H9 (cell line): ENCODE measurements at regions not wholly inside any gene's neighbourhood (a gene's known extent, or its start where the extent isn't known, plus 50 kb on each side); places are given as distances from the start of the nearest gene placed in this dataset.

Source experiments
- DNase-seq: peaks from one replicate; pipeline ENCODE4 v3.0.0-alpha.2; 2017
- H2AFZ ChIP-seq: one replicate; pipeline ENCODE4 v1.6.1; 2013; ENCODE audit warnings: mild to moderate bottlenecking, low read length, control low read depth, moderate library complexity
- H2AK5ac ChIP-seq: 2 replicates; pipeline ENCODE4 v1.6.1; 2013; ENCODE audit warnings: low read length, control low read depth, mixed read lengths; ENCODE audit not compliant: insufficient read length
- H2BK120ac ChIP-seq: one replicate; pipeline ENCODE4 v1.6.1; 2013; ENCODE audit warnings: low read depth, mild to moderate bottlenecking, low read length, control low read depth, inconsistent platforms; ENCODE audit not compliant: poor library complexity, severe bottlenecking
- H2BK12ac ChIP-seq: 2 replicates; pipeline ENCODE4 v1.6.1; 2013; ENCODE audit warnings: low read length, control low read depth, mixed read lengths, low read depth; ENCODE audit not compliant: insufficient read length
- H2BK15ac ChIP-seq: 2 replicates; pipeline ENCODE4 v1.6.1; 2013; ENCODE audit warnings: low read depth, low read length, control low read depth
- H2BK20ac ChIP-seq: one replicate; pipeline ENCODE4 v1.6.1; 2013; ENCODE audit warnings: low read depth, mild to moderate bottlenecking, low read length, control low read depth, inconsistent platforms; ENCODE audit not compliant: poor library complexity, severe bottlenecking
- H2BK5ac ChIP-seq: 2 replicates; pipeline ENCODE4 v1.6.1; 2013; ENCODE audit warnings: low read length, control low read depth, mixed read lengths; ENCODE audit not compliant: insufficient read length
- H3K14ac ChIP-seq: 2 replicates; pipeline ENCODE4 v1.6.1; 2013; ENCODE audit warnings: low read length, control low read depth; ENCODE audit not compliant: insufficient read depth
- H3K18ac ChIP-seq: 2 replicates; pipeline ENCODE4 v1.6.1; 2013; ENCODE audit warnings: low read depth, mild to moderate bottlenecking, mixed read lengths, low read length, control low read depth; ENCODE audit not compliant: insufficient read length
- H3K23ac ChIP-seq: 2 replicates; pipeline ENCODE4 v1.6.1; 2013; ENCODE audit warnings: low read length, control low read depth, mixed read lengths, low read depth; ENCODE audit not compliant: insufficient read length
- H3K23me2 ChIP-seq: 2 replicates; pipeline ENCODE4 v1.6.1; 2013; ENCODE audit warnings: low read depth, mild to moderate bottlenecking, mixed read lengths, low read length, control low read depth; ENCODE audit not compliant: insufficient read length, poor library complexity, severe bottlenecking
- H3K27ac ChIP-seq: 2 replicates; pipeline ENCODE4 v1.5.1; 2013; ENCODE audit warnings: low read length, control low read depth, mixed read lengths, low read depth; ENCODE audit not compliant: insufficient read length
- H3K27me3 ChIP-seq: 2 replicates; pipeline ENCODE4 v1.6.1; 2013; ENCODE audit warnings: low read length, control low read depth, inconsistent platforms; ENCODE audit not compliant: insufficient read depth
- H3K4ac ChIP-seq: 2 replicates; pipeline ENCODE4 v1.6.1; 2013; ENCODE audit warnings: low read depth, mild to moderate bottlenecking, control low read depth, inconsistent platforms, low read length, moderate library complexity
- H3K4me1 ChIP-seq: 2 replicates; pipeline ENCODE4 v1.6.1; 2013; ENCODE audit warnings: low read length, control low read depth, inconsistent platforms; ENCODE audit not compliant: insufficient read depth
- H3K4me2 ChIP-seq: 2 replicates; pipeline ENCODE4 v1.6.1; 2013; ENCODE audit warnings: low read length, control low read depth, mixed read lengths; ENCODE audit not compliant: insufficient read length, insufficient read depth
- H3K56ac ChIP-seq: 2 replicates; pipeline ENCODE4 v1.6.1; 2013; ENCODE audit warnings: low read depth, mild to moderate bottlenecking, mixed read lengths, low read length, control low read depth; ENCODE audit not compliant: insufficient read length
- H3K79me1 ChIP-seq: 2 replicates; pipeline ENCODE4 v1.6.1; 2013; ENCODE audit warnings: low read depth, mild to moderate bottlenecking, moderate library complexity, low read length, control low read depth, inconsistent platforms; ENCODE audit not compliant: insufficient read depth, poor library complexity, severe bottlenecking
- H3K79me2 ChIP-seq: 2 replicates; pipeline ENCODE4 v1.6.1; 2013; ENCODE audit warnings: low read length, control low read depth, inconsistent platforms; ENCODE audit not compliant: insufficient read depth
- H3K9ac ChIP-seq: 2 replicates; pipeline ENCODE4 v1.6.1; 2013; ENCODE audit warnings: low read length, control low read depth, mixed read lengths; ENCODE audit not compliant: insufficient read length; ENCODE audit errors: extremely low read depth
- H3K9me3 ChIP-seq: one replicate; pipeline ENCODE4 v1.6.1; 2013; ENCODE audit warnings: low read depth, low read length, inconsistent platforms; ENCODE audit not compliant: control insufficient read depth
- H3T11ph ChIP-seq: one replicate; pipeline ENCODE4 v1.6.1; 2013; ENCODE audit warnings: mild to moderate bottlenecking, low read length, control low read depth, inconsistent platforms
- H4K20me1 ChIP-seq: one replicate; pipeline ENCODE4 v1.6.1; 2013; ENCODE audit not compliant: control insufficient read depth, insufficient read length, insufficient read depth
- H4K5ac ChIP-seq: 2 replicates; pipeline ENCODE4 v1.6.1; 2013; ENCODE audit warnings: low read depth, mild to moderate bottlenecking, mixed read lengths, low read length, control low read depth; ENCODE audit not compliant: insufficient read length
- H4K8ac ChIP-seq: replicated peaks from 2 replicates; pipeline ENCODE4 v1.6.1; 2013; ENCODE audit warnings: low read length, control low read depth, mixed read lengths, low read depth; ENCODE audit not compliant: insufficient read length
- H4K91ac ChIP-seq: 2 replicates; pipeline ENCODE4 v1.6.1; 2013; ENCODE audit warnings: low read depth, mild to moderate bottlenecking, moderate library complexity, mixed read lengths, low read length, control low read depth; ENCODE audit not compliant: insufficient read length
- H3K27ac Mint-ChIP-seq, 3 experiments: 2 replicates in 2 of 3; 3 replicates in 1 of 3; pipeline ENCODE4 v1.8.0; 2020 to 2021; ENCODE audit warnings: mixed read lengths in 3 of 3, mild to moderate bottlenecking in 1 of 3, moderate library complexity in 1 of 3
- H3K27me3 Mint-ChIP-seq: 2 replicates; pipeline ENCODE4 v1.8.0; 2021; ENCODE audit warnings: low read depth, mild to moderate bottlenecking, moderate library complexity, mixed read lengths
- H3K36me3 Mint-ChIP-seq, 3 experiments: 2 replicates in 2 of 3; 3 replicates in 1 of 3; pipeline ENCODE4 v1.8.0; 2020 to 2021; ENCODE audit warnings: low read depth in 3 of 3, mixed read lengths in 3 of 3; ENCODE audit not compliant: insufficient read depth in 1 of 3
- H3K4me1 Mint-ChIP-seq, 2 experiments: 2 replicates each; pipeline ENCODE4 v1.8.0; 2020; ENCODE audit warnings: mixed read lengths in 2 of 2
- H3K4me3 Mint-ChIP-seq, 2 experiments: 2 replicates in 1 of 2; 3 replicates in 1 of 2; pipeline ENCODE4 v1.8.0; 2020 to 2021; ENCODE audit warnings: mild to moderate bottlenecking in 2 of 2, mixed read lengths in 2 of 2, moderate library complexity in 1 of 2
- H3K9me3 Mint-ChIP-seq, 2 experiments: 2 replicates in 1 of 2; 3 replicates in 1 of 2; pipeline ENCODE4 v1.8.0; 2020; ENCODE audit warnings: mild to moderate bottlenecking in 2 of 2, mixed read lengths in 2 of 2, moderate library complexity in 1 of 2
- WGBS: extraction: QIAGEN DNeasy Blood & Tissue Kit; methylation state at CpG from one replicate; pipeline ENCODE4 v1.1.7; 2013; ENCODE audit warnings: missing lambda C conversion rate, low lambda C conversion rate, mixed read lengths; ENCODE audit not compliant: insufficient read length; ENCODE audit errors: extremely low coverage; 5-methylcytosine and 5-hydroxymethylcytosine counted together
- TF ChIP-seq, protein P1 (sequence below): fragments of 200-600 bp; sonication (generic); conservative IDR thresholded peaks from 3 replicates; pipeline ENCODE4 v1.8.0; 2021; ENCODE audit warnings: antibody characterized with exemption, mild to moderate bottlenecking

DNA sequence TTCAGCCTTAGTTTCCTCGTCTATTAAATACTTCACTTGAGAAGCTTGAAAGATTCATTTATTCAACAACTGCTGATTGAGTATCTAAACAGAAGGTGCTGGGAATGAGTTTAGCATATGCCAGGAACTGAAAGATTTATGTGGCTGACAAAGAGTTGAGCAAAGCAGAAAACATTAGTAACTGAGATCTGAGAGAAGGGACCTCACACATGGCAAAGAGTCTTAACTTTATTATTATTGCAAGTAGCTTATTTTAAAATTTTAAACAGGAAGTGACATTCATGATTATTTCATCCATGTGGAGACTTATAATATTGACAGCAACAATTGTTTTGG, 133.6 kb downstream of the CASP12 start:
- H4K8ac ChIP-seq, result no peak overlapping the region
- no peaks in the 10 kb centered on the region for H3K79me1 ChIP-seq
- H2AFZ ChIP-seq, result no peak overlapping the region
- no peak overlapping the region for H2BK120ac ChIP-seq
- H3K4me1 ChIP-seq, result peaks cover 5% of the 10 kb centered on the region; the same call in 1 of the 2 replicates
- H3K9ac ChIP-seq, result no peak overlapping the region
- TF ChIP-seq, protein P1, sequence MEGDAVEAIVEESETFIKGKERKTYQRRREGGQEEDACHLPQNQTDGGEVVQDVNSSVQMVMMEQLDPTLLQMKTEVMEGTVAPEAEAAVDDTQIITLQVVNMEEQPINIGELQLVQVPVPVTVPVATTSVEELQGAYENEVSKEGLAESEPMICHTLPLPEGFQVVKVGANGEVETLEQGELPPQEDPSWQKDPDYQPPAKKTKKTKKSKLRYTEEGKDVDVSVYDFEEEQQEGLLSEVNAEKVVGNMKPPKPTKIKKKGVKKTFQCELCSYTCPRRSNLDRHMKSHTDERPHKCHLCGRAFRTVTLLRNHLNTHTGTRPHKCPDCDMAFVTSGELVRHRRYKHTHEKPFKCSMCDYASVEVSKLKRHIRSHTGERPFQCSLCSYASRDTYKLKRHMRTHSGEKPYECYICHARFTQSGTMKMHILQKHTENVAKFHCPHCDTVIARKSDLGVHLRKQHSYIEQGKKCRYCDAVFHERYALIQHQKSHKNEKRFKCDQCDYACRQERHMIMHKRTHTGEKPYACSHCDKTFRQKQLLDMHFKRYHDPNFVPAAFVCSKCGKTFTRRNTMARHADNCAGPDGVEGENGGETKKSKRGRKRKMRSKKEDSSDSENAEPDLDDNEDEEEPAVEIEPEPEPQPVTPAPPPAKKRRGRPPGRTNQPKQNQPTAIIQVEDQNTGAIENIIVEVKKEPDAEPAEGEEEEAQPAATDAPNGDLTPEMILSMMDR, result no peak
- H3K4ac ChIP-seq, result no peak overlapping the region
- peaks cover 7 to 9% of the 10 kb centered on the region in 2 experiments for H3K9me3 Mint-ChIP-seq
- H3K4me3 Mint-ChIP-seq, result no peak overlapping the region
- no peaks in the 10 kb centered on the region for H3K79me2 ChIP-seq
- no peak for DNase-seq
- no peak overlapping the region for H2BK15ac ChIP-seq
- WGBS, result no CpG with 5 or more reads among the region's 1 CpG
- H3K4me1 Mint-ChIP-seq, result peaks cover 9 to 12% of the 10 kb centered on the region in 2 experiments
- no peaks in the 10 kb centered on the region for H3K27me3 ChIP-seq
- no peak overlapping the region for H2BK5ac ChIP-seq
- H3K9me3 ChIP-seq, result no peaks in the 10 kb centered on the region
- no peak overlapping the region for H3K23ac ChIP-seq
- no peaks in the 10 kb centered on the region for H4K20me1 ChIP-seq
- H2AK5ac ChIP-seq, result no peak overlapping the region
- H3K36me3 Mint-ChIP-seq, result peaks cover 6 to 20% (median 15%) of the 10 kb centered on the region in 3 experiments; a peak in 6 of 7 replicates
- H2BK12ac ChIP-seq, result no peak overlapping the region
- H2BK20ac ChIP-seq, result no peak overlapping the region
- no peak overlapping the region for H3K18ac ChIP-seq
- H4K91ac ChIP-seq, result no peak overlapping the region
- no peak overlapping the region for H3K56ac ChIP-seq
- H3K4me2 ChIP-seq, result no peak overlapping the region
- H3K27ac ChIP-seq, result no peak overlapping the region
- H3K27ac Mint-ChIP-seq, result no peak overlapping the region
- H3K14ac ChIP-seq, result no peak overlapping the region
- H3K27me3 Mint-ChIP-seq, result no peaks in the 10 kb centered on the region
- no peak overlapping the region for H4K5ac ChIP-seq
- H3K23me2 ChIP-seq, result no peaks in the 10 kb centered on the region
- H3T11ph ChIP-seq, result no peak overlapping the region
